ENCODE measurements at regions not wholly inside any gene's neighbourhood (a gene's known extent, or its start where the extent isn't known, plus 50 kb on each side); places are given as distances from the start of the nearest gene placed in this dataset.
"Not testable (repeated sequence)": the region's sequence is repeated elsewhere in the genome, so short reads cannot be mapped to it uniquely, and the experiment has no call there.

DNA sequence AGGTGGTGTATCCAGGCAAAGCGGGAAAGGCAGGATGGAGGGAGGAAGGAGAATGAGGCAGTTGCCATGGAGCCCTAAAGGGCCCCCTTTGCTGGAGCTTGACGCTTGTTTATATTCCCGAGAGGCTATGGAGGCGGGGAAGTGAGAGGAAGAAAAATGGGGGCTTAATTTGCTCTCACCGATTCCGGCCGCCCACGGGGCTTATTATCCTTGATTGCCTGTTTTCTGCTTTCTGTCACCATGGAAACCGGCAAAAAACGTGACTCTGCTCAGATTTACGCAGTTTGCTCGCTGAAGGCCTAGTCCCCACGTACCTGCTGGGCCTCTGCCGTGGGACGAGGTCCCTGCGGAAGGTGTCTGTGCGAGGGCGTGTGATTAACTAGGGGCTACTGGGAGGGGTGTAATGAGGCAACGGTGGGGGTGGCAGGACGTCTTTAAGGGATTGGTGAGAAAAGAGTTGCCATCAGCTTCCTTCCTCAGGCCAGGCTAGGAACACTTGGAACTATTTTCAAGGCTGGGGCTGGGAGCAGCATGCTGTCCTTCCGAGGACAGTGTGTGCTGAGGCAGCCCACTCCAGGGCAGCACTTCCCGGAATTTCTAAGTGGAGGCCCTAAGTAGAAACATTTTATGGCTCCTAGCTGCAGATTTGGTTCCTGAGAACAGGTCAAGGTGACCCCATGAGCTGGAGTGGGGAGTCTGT, 110.8 kb upstream of the NDN start:
- Mint-ChIP-seq H3K4me1 (no peaks in the 10 kb centered on the region), H3K9me3 (peaks cover 68% of the 10 kb centered on the region), H3K27ac (no peak overlapping the region), H3K27me3 (ENCODE audit: low read depth) (peaks cover 5% of the 10 kb centered on the region), H3K36me3 (peaks cover 38% of the 10 kb centered on the region), H3K4me3 (no peak overlapping the region)
- TF ChIP-seq, protein P1, sequence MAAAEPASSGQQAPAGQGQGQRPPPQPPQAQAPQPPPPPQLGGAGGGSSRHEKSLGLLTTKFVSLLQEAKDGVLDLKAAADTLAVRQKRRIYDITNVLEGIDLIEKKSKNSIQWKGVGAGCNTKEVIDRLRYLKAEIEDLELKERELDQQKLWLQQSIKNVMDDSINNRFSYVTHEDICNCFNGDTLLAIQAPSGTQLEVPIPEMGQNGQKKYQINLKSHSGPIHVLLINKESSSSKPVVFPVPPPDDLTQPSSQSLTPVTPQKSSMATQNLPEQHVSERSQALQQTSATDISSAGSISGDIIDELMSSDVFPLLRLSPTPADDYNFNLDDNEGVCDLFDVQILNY (CRISPR knock-in tag; IDR thresholded peaks at IDR 0.05) = no peak
- TF ChIP-seq GABPB1 (CRISPR knock-in tag; IDR thresholded peaks at IDR 0.05) (no peak), ZNF317 (CRISPR knock-in tag; IDR thresholded peaks at IDR 0.05; ENCODE audit: borderline replicate concordance, low read depth) (no peak), JAZF1 (CRISPR knock-in tag; IDR thresholded peaks at IDR 0.05) (no peak), EMX1 (CRISPR knock-in tag; IDR thresholded peaks at IDR 0.05) (no peak), GRHL2 (CRISPR knock-in tag; IDR thresholded peaks at IDR 0.05; ENCODE audit: insufficient replicate concordance, severe bottlenecking) (no peak), NFYB (CRISPR knock-in tag; conservative IDR thresholded peaks at IDR 0.05; ENCODE audit: low read depth) (no peak), SMAD3 (CRISPR knock-in tag; IDR thresholded peaks at IDR 0.05; ENCODE audit: borderline replicate concordance) (no peak), SOX15 (CRISPR knock-in tag; IDR thresholded peaks at IDR 0.05) (no peak)
- TF ChIP-seq, protein P2, sequence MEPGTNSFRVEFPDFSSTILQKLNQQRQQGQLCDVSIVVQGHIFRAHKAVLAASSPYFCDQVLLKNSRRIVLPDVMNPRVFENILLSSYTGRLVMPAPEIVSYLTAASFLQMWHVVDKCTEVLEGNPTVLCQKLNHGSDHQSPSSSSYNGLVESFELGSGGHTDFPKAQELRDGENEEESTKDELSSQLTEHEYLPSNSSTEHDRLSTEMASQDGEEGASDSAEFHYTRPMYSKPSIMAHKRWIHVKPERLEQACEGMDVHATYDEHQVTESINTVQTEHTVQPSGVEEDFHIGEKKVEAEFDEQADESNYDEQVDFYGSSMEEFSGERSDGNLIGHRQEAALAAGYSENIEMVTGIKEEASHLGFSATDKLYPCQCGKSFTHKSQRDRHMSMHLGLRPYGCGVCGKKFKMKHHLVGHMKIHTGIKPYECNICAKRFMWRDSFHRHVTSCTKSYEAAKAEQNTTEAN (CRISPR knock-in tag; IDR thresholded peaks at IDR 0.05) = no peak
- TF ChIP-seq, protein P3, sequence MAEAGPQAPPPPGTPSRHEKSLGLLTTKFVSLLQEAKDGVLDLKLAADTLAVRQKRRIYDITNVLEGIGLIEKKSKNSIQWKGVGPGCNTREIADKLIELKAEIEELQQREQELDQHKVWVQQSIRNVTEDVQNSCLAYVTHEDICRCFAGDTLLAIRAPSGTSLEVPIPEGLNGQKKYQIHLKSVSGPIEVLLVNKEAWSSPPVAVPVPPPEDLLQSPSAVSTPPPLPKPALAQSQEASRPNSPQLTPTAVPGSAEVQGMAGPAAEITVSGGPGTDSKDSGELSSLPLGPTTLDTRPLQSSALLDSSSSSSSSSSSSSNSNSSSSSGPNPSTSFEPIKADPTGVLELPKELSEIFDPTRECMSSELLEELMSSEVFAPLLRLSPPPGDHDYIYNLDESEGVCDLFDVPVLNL (CRISPR knock-in tag; IDR thresholded peaks at IDR 0.05; ENCODE audit: borderline replicate concordance, low read depth) = no peak
- ChIA-PET CTCF (no interaction called here), POLR2A (no interaction called here)
- no peak for ATAC-seq
- DNase-seq (ENCODE audit: low spot score) = no peak

DNA sequence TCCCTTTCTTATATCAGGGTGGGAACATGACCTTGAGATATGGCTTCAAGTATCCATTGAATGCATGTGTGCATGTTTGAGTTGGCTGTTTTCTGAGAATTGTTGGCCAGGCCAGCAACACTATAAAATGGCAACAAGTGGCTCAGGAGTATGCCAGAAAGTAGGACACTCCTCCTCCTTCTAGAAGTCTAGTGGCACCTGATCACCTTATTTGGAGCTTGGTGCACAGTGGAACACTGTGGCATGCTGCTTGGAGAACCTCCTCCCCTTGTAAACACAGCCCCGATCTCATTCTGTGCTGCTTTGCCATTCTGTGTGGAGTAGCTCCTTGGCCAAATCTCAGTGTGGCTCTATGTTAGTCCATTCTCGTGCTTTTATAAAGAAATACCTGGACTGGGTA, 114.8 kb upstream of the NDN start:
- ChIA-PET CTCF (no interaction called here), POLR2A (no interaction called here)
- Mint-ChIP-seq H3K27ac (no peak overlapping the region), H3K27me3 (ENCODE audit: low read depth) (peaks cover 2% of the 10 kb centered on the region; the same call in 1 of the 2 replicates), H3K4me3 (no peak overlapping the region), H3K36me3 (peaks cover 30% of the 10 kb centered on the region), H3K9me3 (peaks cover 47% of the 10 kb centered on the region), H3K4me1 (no peaks in the 10 kb centered on the region)
- no peak for TF ChIP-seq MXD4 (CRISPR knock-in tag; IDR thresholded peaks at IDR 0.05; ENCODE audit: borderline replicate concordance)
- TF ChIP-seq, protein P4, sequence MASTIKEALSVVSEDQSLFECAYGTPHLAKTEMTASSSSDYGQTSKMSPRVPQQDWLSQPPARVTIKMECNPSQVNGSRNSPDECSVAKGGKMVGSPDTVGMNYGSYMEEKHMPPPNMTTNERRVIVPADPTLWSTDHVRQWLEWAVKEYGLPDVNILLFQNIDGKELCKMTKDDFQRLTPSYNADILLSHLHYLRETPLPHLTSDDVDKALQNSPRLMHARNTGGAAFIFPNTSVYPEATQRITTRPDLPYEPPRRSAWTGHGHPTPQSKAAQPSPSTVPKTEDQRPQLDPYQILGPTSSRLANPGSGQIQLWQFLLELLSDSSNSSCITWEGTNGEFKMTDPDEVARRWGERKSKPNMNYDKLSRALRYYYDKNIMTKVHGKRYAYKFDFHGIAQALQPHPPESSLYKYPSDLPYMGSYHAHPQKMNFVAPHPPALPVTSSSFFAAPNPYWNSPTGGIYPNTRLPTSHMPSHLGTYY (CRISPR knock-in tag; IDR thresholded peaks at IDR 0.05) = no peak
- DNase-seq (ENCODE audit: low spot score) = no peak
- ATAC-seq = no peak

DNA sequence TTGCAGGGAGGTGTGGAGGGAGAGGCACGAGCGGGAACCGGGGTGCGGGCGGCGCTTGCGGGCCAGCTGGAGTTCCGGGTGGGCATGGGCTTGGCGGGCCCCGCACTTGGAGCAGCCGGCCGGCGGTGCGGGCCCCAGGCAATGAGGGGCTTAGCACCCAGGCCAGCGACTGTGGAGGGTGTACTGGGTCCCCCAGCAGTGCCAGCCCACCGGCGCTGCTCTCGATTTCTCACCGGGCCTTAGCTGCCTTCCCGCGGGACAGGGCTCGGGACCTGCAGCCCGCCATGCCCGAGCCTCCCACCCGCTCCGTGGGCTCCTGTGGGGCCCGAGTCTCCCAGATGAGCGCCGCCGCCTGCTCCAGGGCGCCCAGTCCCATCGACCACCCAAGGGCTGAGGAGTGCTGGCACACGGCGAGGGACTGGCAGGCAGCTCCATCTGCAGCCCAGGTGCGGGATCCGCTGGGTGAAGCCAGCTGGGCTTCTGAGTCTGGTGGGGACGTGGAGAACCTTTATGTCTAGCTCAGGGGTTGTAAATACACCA, 115.9 kb upstream of the NDN start:
- CTCF ChIA-PET; H3K4me1 Mint-ChIP-seq; DNase-seq (ENCODE audit: low spot score); H3K27me3 Mint-ChIP-seq (ENCODE audit: low read depth); H3K4me3 Mint-ChIP-seq; ATAC-seq; POLR2A ChIA-PET; H3K27ac Mint-ChIP-seq: not testable (repeated sequence)
- H3K9me3 Mint-ChIP-seq = peaks cover 48% of the 10 kb centered on the region
- H3K36me3 Mint-ChIP-seq = peaks cover 31% of the 10 kb centered on the region

DNA sequence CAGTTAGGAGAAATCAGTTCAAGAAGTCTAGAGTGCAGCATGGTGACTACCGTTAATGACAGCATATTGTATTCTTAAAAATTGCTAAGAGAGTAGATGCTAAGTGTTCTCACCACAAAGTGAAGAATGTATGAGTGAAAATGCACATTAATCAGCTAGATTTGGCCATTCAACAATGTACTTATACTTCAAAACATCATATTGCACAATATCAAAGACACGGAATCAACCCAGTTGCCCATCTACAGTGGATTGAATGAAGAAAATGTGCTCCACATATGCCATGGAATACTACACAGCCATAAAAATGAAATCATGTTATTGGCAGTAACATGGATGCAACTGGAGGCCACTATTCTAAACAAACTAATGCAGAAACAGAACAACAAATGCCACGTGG, 119.9 kb upstream of the NDN start:
- ATAC-seq (no peak), DNase-seq (ENCODE audit: low spot score) (no peak)
- H3K9me3 Mint-ChIP-seq = peaks cover 41% of the 10 kb centered on the region
- H3K36me3 Mint-ChIP-seq = peaks cover 37% of the 10 kb centered on the region
- ChIA-PET POLR2A (no interaction called here), CTCF (no interaction called here)
- no peaks in the 10 kb centered on the region for H3K4me1 Mint-ChIP-seq
- H3K27me3 Mint-ChIP-seq (ENCODE audit: low read depth) = peaks cover 2% of the 10 kb centered on the region
- no peak overlapping the region for H3K4me3 Mint-ChIP-seq
- no peak overlapping the region for H3K27ac Mint-ChIP-seq
- TF ChIP-seq ZNF396 (CRISPR knock-in tag; IDR thresholded peaks at IDR 0.05; ENCODE audit: borderline replicate concordance) = no peak
- TF ChIP-seq, protein P5, sequence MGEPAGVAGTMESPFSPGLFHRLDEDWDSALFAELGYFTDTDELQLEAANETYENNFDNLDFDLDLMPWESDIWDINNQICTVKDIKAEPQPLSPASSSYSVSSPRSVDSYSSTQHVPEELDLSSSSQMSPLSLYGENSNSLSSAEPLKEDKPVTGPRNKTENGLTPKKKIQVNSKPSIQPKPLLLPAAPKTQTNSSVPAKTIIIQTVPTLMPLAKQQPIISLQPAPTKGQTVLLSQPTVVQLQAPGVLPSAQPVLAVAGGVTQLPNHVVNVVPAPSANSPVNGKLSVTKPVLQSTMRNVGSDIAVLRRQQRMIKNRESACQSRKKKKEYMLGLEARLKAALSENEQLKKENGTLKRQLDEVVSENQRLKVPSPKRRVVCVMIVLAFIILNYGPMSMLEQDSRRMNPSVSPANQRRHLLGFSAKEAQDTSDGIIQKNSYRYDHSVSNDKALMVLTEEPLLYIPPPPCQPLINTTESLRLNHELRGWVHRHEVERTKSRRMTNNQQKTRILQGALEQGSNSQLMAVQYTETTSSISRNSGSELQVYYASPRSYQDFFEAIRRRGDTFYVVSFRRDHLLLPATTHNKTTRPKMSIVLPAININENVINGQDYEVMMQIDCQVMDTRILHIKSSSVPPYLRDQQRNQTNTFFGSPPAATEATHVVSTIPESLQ (CRISPR knock-in tag; IDR thresholded peaks at IDR 0.05) = no peak
- TF ChIP-seq MXD4 (CRISPR knock-in tag; IDR thresholded peaks at IDR 0.05; ENCODE audit: borderline replicate concordance) = no peak
- TF ChIP-seq SMAD3 (CRISPR knock-in tag; IDR thresholded peaks at IDR 0.05; ENCODE audit: borderline replicate concordance) = no peak
- no peak for TF ChIP-seq ZNF121 (CRISPR knock-in tag; IDR thresholded peaks at IDR 0.05)
- no peak for TF ChIP-seq ZNF219 (CRISPR knock-in tag; IDR thresholded peaks at IDR 0.05; ENCODE audit: borderline replicate concordance)
- TF ChIP-seq, protein P6, sequence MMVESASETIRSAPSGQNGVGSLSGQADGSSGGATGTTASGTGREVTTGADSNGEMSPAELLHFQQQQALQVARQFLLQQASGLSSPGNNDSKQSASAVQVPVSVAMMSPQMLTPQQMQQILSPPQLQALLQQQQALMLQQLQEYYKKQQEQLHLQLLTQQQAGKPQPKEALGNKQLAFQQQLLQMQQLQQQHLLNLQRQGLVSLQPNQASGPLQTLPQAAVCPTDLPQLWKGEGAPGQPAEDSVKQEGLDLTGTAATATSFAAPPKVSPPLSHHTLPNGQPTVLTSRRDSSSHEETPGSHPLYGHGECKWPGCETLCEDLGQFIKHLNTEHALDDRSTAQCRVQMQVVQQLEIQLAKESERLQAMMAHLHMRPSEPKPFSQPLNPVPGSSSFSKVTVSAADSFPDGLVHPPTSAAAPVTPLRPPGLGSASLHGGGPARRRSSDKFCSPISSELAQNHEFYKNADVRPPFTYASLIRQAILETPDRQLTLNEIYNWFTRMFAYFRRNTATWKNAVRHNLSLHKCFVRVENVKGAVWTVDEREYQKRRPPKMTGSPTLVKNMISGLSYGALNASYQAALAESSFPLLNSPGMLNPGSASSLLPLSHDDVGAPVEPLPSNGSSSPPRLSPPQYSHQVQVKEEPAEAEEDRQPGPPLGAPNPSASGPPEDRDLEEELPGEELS (CRISPR knock-in tag; IDR thresholded peaks at IDR 0.05) = no peak
- TF ChIP-seq ELF4 (CRISPR knock-in tag; IDR thresholded peaks at IDR 0.05; ENCODE audit: low read depth) = no peak
- no peak for TF ChIP-seq GABPB1 (CRISPR knock-in tag; IDR thresholded peaks at IDR 0.05)
- TF ChIP-seq OVOL2 (CRISPR knock-in tag; IDR thresholded peaks at IDR 0.05; ENCODE audit: borderline replicate concordance) = no peak
